ENCODE measurements at regions not wholly inside any gene's neighbourhood (a gene's known extent, or its start where the extent isn't known, plus 50 kb on each side); places are given as distances from the start of the nearest gene placed in this dataset.
"Not testable (repeated sequence)": the region's sequence is repeated elsewhere in the genome, so short reads cannot be mapped to it uniquely, and the experiment has no call there.

DNA sequence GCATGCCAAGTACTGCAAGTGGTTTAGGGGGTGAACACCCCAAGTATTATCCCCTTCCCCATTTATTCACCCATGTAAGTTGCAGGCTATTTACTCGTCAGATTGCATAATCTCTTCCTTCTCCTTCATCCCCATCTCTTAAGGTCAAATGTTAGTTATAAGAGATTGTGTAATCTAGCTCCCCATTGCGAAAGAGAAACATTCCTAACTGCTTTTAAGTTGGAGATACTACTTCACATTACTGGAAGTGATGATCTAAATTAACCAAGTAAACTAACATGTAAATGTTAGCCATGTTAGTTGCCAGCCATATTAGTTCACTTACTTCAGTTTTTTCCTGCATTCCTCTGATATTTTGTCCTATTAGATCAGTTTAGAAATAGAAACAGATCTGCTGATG is 262.3 kb downstream of the TAF11L14 start:
- no peak for DNase-seq

DNA sequence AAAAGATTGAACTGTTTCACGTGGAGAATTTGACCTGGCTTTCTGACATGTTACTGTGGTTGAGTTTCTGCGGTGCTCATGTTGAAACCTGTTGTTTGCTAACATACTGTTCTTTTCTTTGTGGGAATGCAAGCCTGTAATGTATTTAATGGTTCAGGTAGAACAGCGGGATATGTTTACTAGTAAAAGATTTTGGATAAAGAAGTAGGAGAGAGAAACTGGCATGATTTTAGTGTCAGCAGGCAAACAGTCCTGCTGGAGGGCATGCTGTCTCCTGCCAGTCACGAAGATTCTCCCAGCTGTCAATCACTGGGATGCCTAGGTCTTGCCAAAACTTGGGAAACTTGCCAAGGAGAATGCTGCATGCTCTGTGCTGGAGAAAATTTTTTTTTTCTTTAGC is 263.5 kb downstream of the TAF11L14 start:
- DNase-seq, result no peak

GRCh38 chr5:17898766-17899165 is 264.5 kb downstream of the TAF11L14 start:
- DNase-seq, result no peak

- no peak for DNase-seq
These were observed 272.8 kb downstream of the TAF11L14 start for GRCh38 chr5:17907094-17907493.

DNA sequence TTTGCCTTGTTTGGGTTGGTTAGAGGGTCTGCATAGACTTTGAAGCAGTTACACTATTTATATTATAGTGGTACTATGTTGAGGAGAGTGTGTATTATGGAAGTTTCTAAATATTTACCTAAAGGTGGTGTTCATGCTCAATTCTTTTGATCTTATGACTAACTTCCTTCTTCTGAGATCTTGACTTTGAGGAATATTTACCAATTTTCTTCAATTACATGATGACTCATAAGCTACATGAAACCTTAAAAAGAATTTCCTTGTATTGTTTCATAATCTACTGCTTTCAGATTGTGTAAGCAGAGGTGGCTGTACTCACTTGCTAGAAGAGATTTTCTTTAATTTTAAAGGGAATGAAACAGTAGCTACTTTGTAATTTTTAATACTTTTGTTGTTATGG is 276.1 kb downstream of the TAF11L14 start:
- no peak for DNase-seq

DNA sequence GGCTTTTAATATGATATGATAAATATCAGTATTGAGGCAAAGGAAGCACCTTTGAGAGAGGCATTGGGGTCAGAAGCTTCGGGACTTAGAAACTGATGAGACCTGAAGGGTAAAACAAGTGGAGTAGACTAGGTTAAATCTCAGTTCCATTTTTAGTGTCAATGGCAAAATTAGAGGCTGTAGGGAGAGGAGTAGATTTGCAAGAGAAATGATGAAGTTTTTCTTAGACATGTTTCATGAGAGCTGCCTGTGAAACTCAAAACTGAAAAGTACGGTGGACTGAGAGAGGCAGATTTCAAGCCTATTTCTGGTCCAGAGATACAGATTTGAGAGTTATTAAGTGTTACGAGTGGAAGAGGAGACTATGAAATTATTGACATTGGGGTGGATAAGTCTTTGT is 278.5 kb downstream of the TAF11L14 start:
- no peak for DNase-seq

- no peak for DNase-seq
These were observed 282.2 kb downstream of the TAF11L14 start for GRCh38 chr5:17916446-17916845.

- no peak for DNase-seq
These were observed 283.2 kb downstream of the TAF11L14 start for GRCh38 chr5:17917465-17917864.

DNA sequence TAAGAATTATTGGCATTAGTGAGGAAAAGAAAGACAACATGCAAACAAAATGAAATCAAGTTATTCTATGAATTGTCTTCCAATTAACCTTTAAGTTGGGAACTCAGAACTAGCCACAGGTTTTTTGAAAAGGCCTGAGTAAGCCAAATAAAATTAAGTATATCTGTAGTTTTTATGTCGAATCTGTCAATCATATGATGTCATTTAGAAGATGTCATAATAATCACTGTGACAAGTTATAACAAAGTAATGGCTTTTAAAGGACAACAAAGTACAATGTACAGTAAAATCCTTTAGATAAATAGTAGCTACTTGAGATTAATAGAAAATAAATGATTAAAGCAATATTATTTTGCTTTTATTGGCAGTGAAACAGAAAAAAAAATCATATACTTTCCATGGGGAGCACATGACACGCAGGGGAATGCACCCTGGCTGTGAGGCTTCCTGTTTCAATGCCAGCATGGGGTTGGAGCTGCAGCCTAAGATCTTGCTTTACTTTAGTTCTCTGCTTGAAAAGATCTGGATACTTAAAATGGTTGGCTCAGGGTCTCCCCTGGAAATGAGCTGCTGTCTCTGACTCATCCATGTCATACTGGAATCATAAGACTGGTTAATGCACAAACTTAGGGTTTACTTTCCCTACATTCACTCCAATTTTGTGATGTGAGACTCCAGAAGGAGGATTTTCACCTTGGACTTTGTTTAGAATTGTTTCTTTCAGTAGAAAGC is 284.3 kb downstream of the TAF11L14 start:
- no peak for DNase-seq

- no peak for DNase-seq
These were observed 291.0 kb downstream of the TAF11L14 start for GRCh38 chr5:17925276-17925675.

DNA sequence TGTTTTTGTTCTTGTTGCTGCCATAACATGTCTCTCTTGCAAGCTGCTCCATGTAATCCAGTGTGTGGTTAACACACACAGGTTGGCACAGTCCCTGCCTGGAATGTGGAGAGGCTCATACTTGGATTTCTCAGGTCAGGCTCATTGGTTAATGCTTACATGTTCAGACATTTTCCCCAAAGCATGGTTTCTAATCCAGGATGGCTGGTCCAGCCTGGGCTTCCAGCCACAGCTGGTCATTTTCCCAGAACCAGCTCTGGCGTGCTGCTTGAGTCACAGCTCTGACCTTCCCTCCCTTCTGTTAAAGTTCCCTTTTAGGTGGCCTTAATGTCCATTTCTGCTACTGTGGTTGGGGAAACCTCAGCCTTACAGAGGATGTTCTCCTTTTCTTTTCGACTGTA is 294.3 kb downstream of the TAF11L14 start:
- no peak for DNase-seq

- no peak for DNase-seq
These were observed 294.9 kb downstream of the TAF11L14 start for GRCh38 chr5:17929171-17929570.

DNA sequence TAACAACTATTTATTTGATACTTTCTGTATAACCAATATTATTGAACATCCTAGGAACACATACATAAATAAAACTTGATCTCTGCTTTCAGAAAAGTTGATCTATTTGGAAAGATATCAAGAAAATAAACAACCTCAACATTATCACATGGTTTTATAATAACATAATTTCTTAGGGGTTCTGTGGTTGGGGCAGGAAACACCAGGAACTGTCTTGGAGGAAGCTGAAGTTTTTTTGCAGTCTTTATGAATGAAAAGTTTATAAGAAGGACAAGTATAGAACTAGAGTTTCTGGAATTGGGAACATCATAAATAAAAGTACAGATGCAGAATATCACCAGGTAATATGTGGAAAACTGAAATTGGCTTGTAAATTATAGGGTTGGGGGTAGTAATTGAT is 296.1 kb downstream of the TAF11L14 start:
- no peak for DNase-seq

GRCh38 chr5:17944046-17944445 is 309.8 kb downstream of the TAF11L14 start:
- no peak for DNase-seq

- no peak for DNase-seq
These were observed 312.8 kb downstream of the TAF11L14 start for GRCh38 chr5:17947029-17947428.

DNA sequence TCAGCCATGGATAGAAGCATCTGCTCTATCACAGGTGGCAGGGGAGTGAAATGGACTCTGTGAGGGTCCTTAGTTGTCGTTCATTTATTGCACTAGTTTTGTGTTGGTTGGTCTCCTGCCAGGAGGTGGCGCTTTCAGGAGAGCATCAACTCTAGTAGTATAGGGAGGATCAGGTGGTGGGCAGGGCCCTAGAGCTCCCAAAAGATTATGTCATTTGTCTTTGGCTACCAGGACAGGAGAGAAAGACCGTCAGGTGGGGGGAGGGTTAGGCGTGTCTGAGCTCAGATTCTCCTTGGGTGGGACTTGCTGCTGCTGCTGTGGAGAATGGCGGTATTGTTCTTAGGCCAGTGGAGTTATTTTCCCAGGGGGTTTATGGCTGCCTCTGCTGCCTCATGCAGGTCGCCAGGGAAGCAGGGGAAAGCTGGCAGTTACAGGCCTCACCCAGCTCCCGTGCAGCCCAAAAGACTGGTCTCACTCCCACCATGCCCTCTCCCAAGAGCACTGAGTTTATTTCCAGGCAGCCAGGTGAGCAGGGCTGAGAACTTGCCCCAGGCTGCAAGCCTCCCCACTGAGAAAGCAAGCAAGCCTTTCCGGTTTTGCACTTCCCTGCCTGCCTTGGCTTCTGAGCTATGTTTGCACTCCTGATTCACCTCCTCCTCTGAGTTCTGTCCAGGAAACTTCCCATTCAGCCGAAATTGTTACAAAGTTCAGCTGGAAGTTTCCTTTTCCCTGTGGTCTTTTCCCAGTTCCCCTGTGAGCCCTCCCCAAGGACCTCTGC is 317.3 kb downstream of the TAF11L14 start:
- no peak for DNase-seq

DNA sequence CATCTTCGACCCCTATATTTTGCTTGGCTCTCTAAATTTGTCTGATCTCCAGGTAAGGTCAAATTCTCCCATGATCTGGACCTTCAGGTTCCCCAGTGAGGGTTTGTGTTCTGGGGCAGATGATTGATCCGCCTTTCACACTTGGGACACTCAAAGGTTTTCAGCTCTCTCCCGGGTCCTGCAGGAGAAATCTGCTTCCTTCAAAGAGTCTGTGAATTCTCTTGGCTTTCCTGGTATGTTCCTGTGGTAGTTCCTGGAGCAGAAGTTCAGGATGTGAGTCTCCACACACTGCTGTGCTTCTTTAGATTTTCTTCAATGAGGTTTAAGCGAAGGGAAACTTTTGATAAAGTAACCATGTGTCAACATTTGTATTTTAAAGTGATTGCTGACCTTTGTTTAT is 318.0 kb downstream of the TAF11L14 start:
- DNase-seq, result no peak

DNA sequence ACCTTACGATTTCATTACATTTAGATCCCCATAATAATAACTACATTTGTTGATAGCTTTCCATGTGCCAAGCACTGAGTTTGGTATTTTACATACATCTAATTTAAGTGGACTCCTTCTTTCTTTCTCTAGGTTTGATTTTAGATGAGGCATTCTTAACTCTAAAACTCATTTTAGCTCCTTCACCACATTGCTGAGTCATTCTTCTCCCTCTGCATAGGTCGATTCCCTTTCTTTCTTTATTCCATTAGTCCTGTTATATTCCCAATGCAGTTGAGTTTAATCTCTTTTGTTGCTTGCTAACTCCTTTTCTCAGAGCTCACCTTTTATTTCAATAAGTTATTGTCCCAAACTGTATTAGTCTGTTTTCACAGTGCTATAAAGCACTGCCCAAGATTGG is 329.8 kb downstream of the TAF11L14 start:
- no peak for DNase-seq

- no peak for DNase-seq
These were observed 332.6 kb downstream of the TAF11L14 start for GRCh38 chr5:17966640-17967402.

DNA sequence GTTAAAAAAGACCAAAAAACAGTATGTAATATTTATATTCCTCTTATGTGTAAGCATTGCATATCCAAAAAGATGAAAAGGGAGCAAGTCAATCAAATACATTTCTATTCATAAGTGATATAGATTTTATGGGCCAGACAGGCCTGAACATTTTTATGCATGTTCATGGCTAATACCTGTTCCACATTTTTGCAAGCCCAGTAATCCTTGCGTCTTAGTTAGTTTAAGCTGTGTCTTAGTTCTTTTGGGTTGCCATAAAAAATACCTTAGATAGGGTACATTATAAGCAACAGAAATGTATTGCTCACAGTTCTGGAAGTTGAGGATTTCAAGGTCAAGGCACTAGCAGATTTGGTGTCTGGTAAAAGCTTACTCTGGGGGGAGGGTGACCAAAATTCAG is 342.1 kb downstream of the TAF11L14 start:
- DNase-seq, result no peak

- no peak for DNase-seq
These were observed 344.7 kb downstream of the TAF11L14 start for GRCh38 chr5:17978954-17979353.

DNA sequence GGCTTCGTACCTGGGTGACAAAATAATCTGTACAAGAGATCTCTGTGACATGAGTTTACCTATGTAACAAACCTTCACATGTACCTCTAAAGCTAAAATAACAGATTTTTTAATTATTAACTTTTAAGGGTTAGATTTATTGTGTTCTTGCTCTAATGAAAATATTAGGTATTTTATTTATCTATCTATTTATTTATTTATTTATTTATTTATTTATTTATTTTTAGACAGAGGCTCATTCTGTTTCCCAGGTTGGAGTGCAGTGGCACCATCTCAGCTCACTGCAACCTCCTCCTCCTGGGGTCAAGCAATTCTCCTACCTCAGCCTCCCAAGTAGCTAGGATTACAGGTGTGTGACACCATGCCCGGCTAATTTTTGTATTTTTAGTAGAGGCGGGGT is 348.4 kb downstream of the TAF11L14 start:
- not testable (repeated sequence) for DNase-seq

- no peak for DNase-seq
These were observed 354.8 kb downstream of the TAF11L14 start for GRCh38 chr5:17989036-17989435.

Data from NCI-H510A (cell line).